ENCODE measurements at regions not wholly inside any gene's neighbourhood (a gene's known extent, or its start where the extent isn't known, plus 50 kb on each side); places are given as distances from the start of the nearest gene placed in this dataset.

GRCh38 chr1:110267260-110267659 lies 57.1 kb downstream of the KCNC4 start:
- TF ChIP-seq EZH2 (IDR thresholded peaks at IDR 0.05; ENCODE audit: low read depth, unreplicated experiment): no peak
- no peak for TF ChIP-seq CTCF (conservative IDR thresholded peaks at IDR 0.05; ENCODE audit: low read depth in 2 of 2)
